Activated T-cell treated with anti-CD3 and anti-CD28 coated beads, Interleukin-2, amount 50 U/mL, for 24 hours (primary cell): ENCODE measurements at regions not wholly inside any gene's neighbourhood (a gene's known extent, or its start where the extent isn't known, plus 50 kb on each side); places are given as distances from the start of the nearest gene placed in this dataset.

Experiments used
- DNase-seq: peaks from one replicate; pipeline ENCODE4 v3.0.0-alpha.2; 2020
- H3K27ac Mint-ChIP-seq: 2 replicates; pipeline ENCODE4 v1.8.0; 2020; ENCODE audit warnings: mild to moderate bottlenecking, mixed read lengths
- H3K27me3 Mint-ChIP-seq: 2 replicates; pipeline ENCODE4 v1.8.0; 2020; ENCODE audit warnings: mixed read lengths
- H3K36me3 Mint-ChIP-seq: 2 replicates; pipeline ENCODE4 v1.8.0; 2020; ENCODE audit warnings: low read depth, mixed read lengths
- H3K4me1 Mint-ChIP-seq: 2 replicates; pipeline ENCODE4 v1.8.0; 2020; ENCODE audit warnings: low read depth, mixed read lengths
- H3K4me3 Mint-ChIP-seq: 2 replicates; pipeline ENCODE4 v1.8.0; 2020; ENCODE audit warnings: mild to moderate bottlenecking, moderate library complexity, mixed read lengths
- H3K9me3 Mint-ChIP-seq: 2 replicates; pipeline ENCODE4 v1.8.0; 2020; ENCODE audit warnings: mixed read lengths

- H3K36me3 Mint-ChIP-seq = no peaks in the 10 kb centered on the region
- H3K9me3 Mint-ChIP-seq = no peaks in the 10 kb centered on the region
- peaks cover 11% of the 10 kb centered on the region for H3K4me1 Mint-ChIP-seq
- no peak overlapping the region for H3K27ac Mint-ChIP-seq
- H3K27me3 Mint-ChIP-seq = peaks cover 26% of the 10 kb centered on the region
- H3K4me3 Mint-ChIP-seq = no peak overlapping the region
- no peak for DNase-seq
Measured at GRCh38 chr1:34688006-34688741, 66.7 kb upstream of the GJB5 start.

- Mint-ChIP-seq H3K27me3 (peaks cover 26% of the 10 kb centered on the region), H3K4me1 (no peaks in the 10 kb centered on the region), H3K4me3 (no peak overlapping the region), H3K27ac (no peak overlapping the region), H3K9me3 (no peaks in the 10 kb centered on the region), H3K36me3 (no peaks in the 10 kb centered on the region)
- DNase-seq = no peak
Measured at GRCh38 chr1:34690269-34690668, 64.6 kb upstream of the GJB5 start.

GRCh38 chr1:34693081-34693480, 61.8 kb upstream of the GJB5 start:
- peaks cover 35% of the 10 kb centered on the region for H3K27me3 Mint-ChIP-seq
- no peaks in the 10 kb centered on the region for H3K4me1 Mint-ChIP-seq
- H3K9me3 Mint-ChIP-seq = no peaks in the 10 kb centered on the region
- H3K36me3 Mint-ChIP-seq = no peaks in the 10 kb centered on the region
- H3K27ac Mint-ChIP-seq = no peak overlapping the region
- DNase-seq = no peak
- H3K4me3 Mint-ChIP-seq = no peak overlapping the region

GRCh38 chr1:34694383-34694782, 60.5 kb upstream of the GJB5 start:
- Mint-ChIP-seq H3K4me1 (no peaks in the 10 kb centered on the region), H3K27me3 (peaks cover 29% of the 10 kb centered on the region), H3K4me3 (no peak overlapping the region), H3K36me3 (no peaks in the 10 kb centered on the region), H3K9me3 (no peaks in the 10 kb centered on the region), H3K27ac (no peak overlapping the region)
- no peak for DNase-seq

- Mint-ChIP-seq H3K36me3 (no peaks in the 10 kb centered on the region), H3K4me3 (no peak overlapping the region), H3K27ac (no peak overlapping the region), H3K4me1 (no peaks in the 10 kb centered on the region), H3K27me3 (peaks cover 18% of the 10 kb centered on the region), H3K9me3 (no peaks in the 10 kb centered on the region)
- no peak for DNase-seq
Measured at GRCh38 chr1:34695580-34695979, 59.3 kb upstream of the GJB5 start.

GRCh38 chr1:34696230-34696629, 58.6 kb upstream of the GJB5 start:
- no peak overlapping the region for H3K4me3 Mint-ChIP-seq
- H3K4me1 Mint-ChIP-seq = no peaks in the 10 kb centered on the region
- H3K27me3 Mint-ChIP-seq = peaks cover 15% of the 10 kb centered on the region
- H3K9me3 Mint-ChIP-seq = no peaks in the 10 kb centered on the region
- no peak for DNase-seq
- H3K36me3 Mint-ChIP-seq = no peaks in the 10 kb centered on the region
- no peak overlapping the region for H3K27ac Mint-ChIP-seq

DNA sequence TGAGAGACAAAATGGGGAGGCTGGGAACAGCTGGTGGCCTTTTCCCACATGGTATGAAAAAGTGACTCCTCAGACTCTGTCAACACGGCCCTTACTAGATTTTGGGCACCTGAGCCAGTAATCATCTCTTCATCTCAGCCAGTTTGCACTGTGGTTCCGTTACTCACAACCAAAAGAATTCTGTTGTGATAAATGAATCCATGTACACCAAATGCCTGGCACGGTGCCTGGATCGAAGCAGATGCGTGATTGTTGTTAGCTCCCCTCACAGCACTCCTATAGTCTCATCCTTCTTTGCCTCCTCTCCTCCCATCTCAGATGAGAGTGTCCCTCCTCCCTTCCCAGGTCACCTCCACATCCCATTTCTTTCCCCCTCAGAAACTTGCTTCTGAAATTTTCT, 57.9 kb upstream of the GJB5 start:
- Mint-ChIP-seq H3K27ac (no peak overlapping the region), H3K36me3 (no peaks in the 10 kb centered on the region), H3K27me3 (peaks cover 14% of the 10 kb centered on the region), H3K9me3 (no peaks in the 10 kb centered on the region), H3K4me1 (no peaks in the 10 kb centered on the region), H3K4me3 (no peak overlapping the region)
- no peak for DNase-seq

DNA sequence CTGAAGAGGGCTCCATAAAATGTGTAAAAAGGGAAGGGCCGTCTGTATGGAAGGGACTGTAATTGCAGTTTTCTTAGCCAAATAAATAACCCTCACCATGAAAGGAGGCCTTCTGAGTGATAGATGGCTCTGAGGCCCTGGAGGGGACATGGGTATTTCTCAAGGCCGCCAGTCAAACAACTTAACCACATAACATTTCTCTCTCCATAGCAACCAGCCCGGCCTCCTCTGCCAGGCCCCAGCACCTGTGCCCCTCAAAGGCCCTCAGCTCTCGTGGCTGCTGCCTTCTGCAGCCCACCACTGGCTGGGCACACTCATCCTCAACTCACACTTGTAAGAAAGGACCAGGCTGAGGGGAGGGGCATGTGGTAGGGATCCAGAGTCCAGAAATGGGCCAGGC, 57.0 kb upstream of the GJB5 start:
- DNase-seq = no peak
- no peaks in the 10 kb centered on the region for H3K4me1 Mint-ChIP-seq
- H3K4me3 Mint-ChIP-seq = no peak overlapping the region
- no peak overlapping the region for H3K27ac Mint-ChIP-seq
- H3K36me3 Mint-ChIP-seq = no peaks in the 10 kb centered on the region
- H3K9me3 Mint-ChIP-seq = no peaks in the 10 kb centered on the region
- peaks cover 14% of the 10 kb centered on the region for H3K27me3 Mint-ChIP-seq

GRCh38 chr1:34701326-34702060, 53.4 kb upstream of the GJB5 start:
- Mint-ChIP-seq H3K9me3 (no peaks in the 10 kb centered on the region), H3K4me3 (no peak overlapping the region), H3K4me1 (no peaks in the 10 kb centered on the region), H3K36me3 (no peaks in the 10 kb centered on the region), H3K27me3 (peaks cover 24% of the 10 kb centered on the region), H3K27ac (no peak overlapping the region)
- no peak for DNase-seq
